ENCODE measurements at regions not wholly inside any gene's neighbourhood (a gene's known extent, or its start where the extent isn't known, plus 50 kb on each side); places are given as distances from the start of the nearest gene placed in this dataset.
"Not testable (repeated sequence)": the region's sequence is repeated elsewhere in the genome, so short reads cannot be mapped to it uniquely, and the experiment has no call there.

- Mint-ChIP-seq H3K4me1 (no peaks in the 10 kb centered on the region), H3K36me3 (no peaks in the 10 kb centered on the region), H3K27me3 (peaks cover 1% of the 10 kb centered on the region), H3K27ac (no peak overlapping the region), H3K4me3 (no peak overlapping the region), H3K9me3 (no peaks in the 10 kb centered on the region)
These were observed 120.8 kb upstream of the CHORDC1 start for GRCh38 chr11:90343673-90344072.

- H3K9me3 Mint-ChIP-seq: no peaks in the 10 kb centered on the region
- H3K36me3 Mint-ChIP-seq: no peaks in the 10 kb centered on the region
- no peak overlapping the region for H3K4me3 Mint-ChIP-seq
- H3K27ac Mint-ChIP-seq: no peak overlapping the region
- H3K27me3 Mint-ChIP-seq: peaks cover 1% of the 10 kb centered on the region
- H3K4me1 Mint-ChIP-seq: no peaks in the 10 kb centered on the region
These were observed 119.1 kb upstream of the CHORDC1 start for GRCh38 chr11:90341986-90342385.

- H3K27ac Mint-ChIP-seq: no peak overlapping the region
These were observed 109.6 kb upstream of the CHORDC1 start for GRCh38 chr11:90332415-90332814.

GRCh38 chr11:90330632-90331031 is 107.8 kb upstream of the CHORDC1 start:
- no peaks in the 10 kb centered on the region for H3K36me3 Mint-ChIP-seq

More at GRCh38 chr11:90332415-90332814, 109.6 kb upstream of the CHORDC1 start:
- no peaks in the 10 kb centered on the region for H3K9me3 Mint-ChIP-seq
- H3K27me3 Mint-ChIP-seq: no peaks in the 10 kb centered on the region
- no peaks in the 10 kb centered on the region for H3K4me1 Mint-ChIP-seq
- no peak overlapping the region for H3K4me3 Mint-ChIP-seq
- no peaks in the 10 kb centered on the region for H3K36me3 Mint-ChIP-seq

DNA sequence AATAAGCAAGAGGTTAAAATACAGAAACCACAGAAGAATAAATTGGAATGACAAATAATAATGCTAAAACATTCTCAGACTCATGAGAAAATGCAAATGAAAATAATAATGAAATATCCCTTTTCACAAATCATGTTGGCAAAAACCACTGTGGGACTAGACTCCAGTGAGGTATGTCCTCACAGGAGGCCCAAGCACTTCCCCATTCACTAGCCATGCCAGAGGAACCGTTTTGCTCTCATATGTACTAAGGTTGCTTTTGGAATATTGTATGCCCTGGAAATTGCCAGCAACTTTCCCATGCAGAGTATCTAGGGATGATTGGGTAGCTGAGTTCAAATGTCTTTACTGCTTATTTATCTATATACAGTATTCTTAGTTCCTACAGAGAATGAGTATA is 106.2 kb upstream of the CHORDC1 start:
- Mint-ChIP-seq H3K4me1 (no peaks in the 10 kb centered on the region), H3K4me3 (no peak overlapping the region), H3K27me3 (no peaks in the 10 kb centered on the region), H3K36me3 (no peaks in the 10 kb centered on the region), H3K9me3 (no peaks in the 10 kb centered on the region), H3K27ac (no peak overlapping the region)

More at GRCh38 chr11:90330632-90331031, 107.8 kb upstream of the CHORDC1 start:
- H3K27me3 Mint-ChIP-seq: no peaks in the 10 kb centered on the region
- H3K4me3 Mint-ChIP-seq: no peak overlapping the region
- H3K27ac Mint-ChIP-seq: no peak overlapping the region
- no peaks in the 10 kb centered on the region for H3K9me3 Mint-ChIP-seq
- H3K4me1 Mint-ChIP-seq: no peaks in the 10 kb centered on the region

DNA sequence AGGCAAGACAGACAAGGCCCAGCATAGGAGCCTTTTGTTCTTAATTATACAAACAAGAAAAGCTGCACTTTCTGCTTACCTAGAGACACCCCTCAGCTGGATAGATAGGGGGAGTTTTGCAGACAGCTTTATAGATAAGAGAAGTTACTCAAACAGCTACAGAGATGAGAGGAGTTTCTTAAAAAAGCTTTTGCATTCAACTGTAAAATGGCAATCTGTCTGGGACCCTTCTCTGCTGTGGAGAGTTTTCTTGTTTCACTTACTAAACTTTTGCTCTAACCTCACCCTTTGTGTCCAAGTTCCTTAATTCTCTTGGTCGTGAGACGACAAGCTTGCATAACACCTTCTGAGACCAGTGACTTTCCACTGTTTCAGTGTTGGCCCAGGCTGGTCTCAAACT is 103.8 kb upstream of the CHORDC1 start:
- H3K36me3 Mint-ChIP-seq: no peaks in the 10 kb centered on the region
- H3K4me1 Mint-ChIP-seq: no peaks in the 10 kb centered on the region
- H3K27me3 Mint-ChIP-seq: no peaks in the 10 kb centered on the region
- no peak overlapping the region for H3K4me3 Mint-ChIP-seq
- no peak overlapping the region for H3K27ac Mint-ChIP-seq
- H3K9me3 Mint-ChIP-seq: no peaks in the 10 kb centered on the region

- Mint-ChIP-seq H3K4me3 (no peak overlapping the region), H3K27ac (no peak overlapping the region), H3K27me3 (peaks cover 3% of the 10 kb centered on the region), H3K9me3 (no peaks in the 10 kb centered on the region), H3K36me3 (no peaks in the 10 kb centered on the region), H3K4me1 (no peaks in the 10 kb centered on the region)
These were observed 100.4 kb upstream of the CHORDC1 start for GRCh38 chr11:90323289-90323688.

- Mint-ChIP-seq H3K27me3 (peaks cover 3% of the 10 kb centered on the region), H3K4me1 (no peaks in the 10 kb centered on the region), H3K4me3 (no peak overlapping the region), H3K9me3 (no peaks in the 10 kb centered on the region), H3K27ac (no peak overlapping the region), H3K36me3 (no peaks in the 10 kb centered on the region)
These were observed 98.2 kb upstream of the CHORDC1 start for GRCh38 chr11:90321018-90321417.

GRCh38 chr11:90318651-90319050 is 95.8 kb upstream of the CHORDC1 start:
- H3K4me3 Mint-ChIP-seq: no peak overlapping the region
- no peaks in the 10 kb centered on the region for H3K4me1 Mint-ChIP-seq
- H3K27me3 Mint-ChIP-seq: peaks cover 3% of the 10 kb centered on the region
- H3K36me3 Mint-ChIP-seq: no peaks in the 10 kb centered on the region
- H3K9me3 Mint-ChIP-seq: no peaks in the 10 kb centered on the region
- no peak overlapping the region for H3K27ac Mint-ChIP-seq

DNA sequence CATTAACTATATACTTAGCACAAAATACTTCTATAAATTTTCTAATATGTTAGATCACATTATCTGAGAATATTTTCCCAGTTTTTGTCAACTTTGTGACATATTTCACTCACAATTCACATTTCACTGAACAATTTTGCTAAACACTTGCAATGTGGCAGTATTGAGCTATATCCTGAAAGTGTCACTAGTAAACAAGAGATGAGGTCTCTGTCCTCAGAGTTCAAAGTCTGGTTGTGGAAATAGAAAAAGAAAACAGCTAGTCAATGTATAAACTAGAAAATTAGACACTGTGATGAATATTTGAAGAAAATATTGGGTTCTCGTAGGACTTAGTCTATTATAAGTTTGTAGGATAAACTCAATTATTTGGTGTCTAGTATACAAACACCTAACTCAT is 87.4 kb upstream of the CHORDC1 start:
- Mint-ChIP-seq H3K36me3 (peaks cover 2% of the 10 kb centered on the region), H3K27ac (no peak overlapping the region), H3K4me1 (no peaks in the 10 kb centered on the region), H3K4me3 (no peak overlapping the region), H3K9me3 (no peaks in the 10 kb centered on the region), H3K27me3 (peaks cover 2% of the 10 kb centered on the region)

GRCh38 chr11:90309693-90310092 is 86.8 kb upstream of the CHORDC1 start:
- Mint-ChIP-seq H3K9me3 (no peaks in the 10 kb centered on the region), H3K27ac (no peak overlapping the region), H3K27me3 (peaks cover 2% of the 10 kb centered on the region), H3K4me3 (no peak overlapping the region), H3K4me1 (no peaks in the 10 kb centered on the region), H3K36me3 (peaks cover 2% of the 10 kb centered on the region)

DNA sequence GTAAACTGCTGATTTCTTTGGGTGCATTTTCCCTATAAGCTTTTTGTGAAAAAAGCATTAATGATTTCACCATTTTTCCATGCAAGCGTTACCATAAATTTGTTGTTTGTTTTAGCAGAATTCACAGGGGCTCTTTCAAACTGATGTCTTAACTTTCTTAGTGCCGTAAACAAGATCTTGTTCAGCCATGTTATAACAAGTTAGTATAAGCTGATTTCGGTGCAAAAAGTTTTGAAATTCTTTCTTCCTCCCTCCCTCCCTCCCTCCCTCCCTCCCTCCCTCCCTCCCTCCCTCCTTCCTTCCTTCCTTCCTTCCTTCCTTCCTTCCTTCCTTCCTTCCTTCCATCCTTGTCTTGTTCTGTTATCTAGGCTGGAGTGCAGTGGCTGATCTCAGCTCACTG is 71.7 kb upstream of the CHORDC1 start:
- Mint-ChIP-seq H3K27me3 (peaks cover 4% of the 10 kb centered on the region), H3K27ac (no peak overlapping the region), H3K36me3 (no peaks in the 10 kb centered on the region)

DNA sequence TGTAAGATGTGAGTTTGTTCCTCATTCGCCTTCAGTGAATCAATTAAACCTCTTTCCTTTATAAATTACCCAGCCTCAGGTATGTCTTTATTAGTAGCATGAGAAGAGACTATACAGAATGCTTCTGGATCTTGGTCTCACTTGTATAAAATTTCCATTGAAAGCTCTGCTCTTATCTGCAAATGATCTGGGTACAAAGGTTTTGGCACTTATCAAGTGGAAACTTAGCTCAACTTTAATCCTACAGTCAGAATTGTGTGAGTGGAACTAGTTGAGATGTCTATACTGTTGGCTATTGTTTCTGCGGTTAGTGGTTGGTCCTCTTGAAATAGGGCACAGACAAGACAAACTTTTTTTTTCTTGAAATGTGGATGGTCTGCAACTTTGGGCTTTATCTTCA is 71.2 kb upstream of the CHORDC1 start:
- H3K36me3 Mint-ChIP-seq: no peaks in the 10 kb centered on the region
- H3K27ac Mint-ChIP-seq: no peak overlapping the region
- peaks cover 8% of the 10 kb centered on the region for H3K9me3 Mint-ChIP-seq
- no peak overlapping the region for H3K4me3 Mint-ChIP-seq
- peaks cover 4% of the 10 kb centered on the region for H3K27me3 Mint-ChIP-seq
- no peaks in the 10 kb centered on the region for H3K4me1 Mint-ChIP-seq

More for the DNA sequence above, 71.7 kb upstream of the CHORDC1 start:
- Mint-ChIP-seq H3K4me1 (no peaks in the 10 kb centered on the region), H3K4me3 (no peak overlapping the region), H3K9me3 (peaks cover 8% of the 10 kb centered on the region)

GRCh38 chr11:90288212-90288821 is 65.5 kb upstream of the CHORDC1 start:
- no peaks in the 10 kb centered on the region for H3K9me3 Mint-ChIP-seq
- peaks cover 4% of the 10 kb centered on the region for H3K27me3 Mint-ChIP-seq
- H3K36me3 Mint-ChIP-seq: no peaks in the 10 kb centered on the region
- H3K4me3 Mint-ChIP-seq: no peak overlapping the region
- no peak overlapping the region for H3K27ac Mint-ChIP-seq
- H3K4me1 Mint-ChIP-seq: no peaks in the 10 kb centered on the region

DNA sequence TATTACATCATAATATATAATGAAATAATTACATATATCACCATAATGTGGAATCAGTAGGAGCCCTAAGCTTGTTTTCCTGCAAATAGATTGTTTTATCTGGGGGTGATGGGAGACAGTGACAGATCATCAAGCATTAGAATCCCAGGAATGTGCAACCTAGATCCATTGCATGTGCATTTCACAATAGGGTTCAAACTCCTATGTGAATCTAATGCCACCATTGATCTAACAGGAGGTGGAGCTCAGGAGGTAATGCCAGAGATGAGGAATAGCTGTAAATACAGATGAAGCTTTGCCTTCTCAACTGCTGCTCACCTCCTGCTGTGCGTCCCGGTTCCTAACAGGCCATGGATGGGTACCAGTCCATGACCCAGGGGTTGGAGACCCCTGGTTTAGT is 63.8 kb upstream of the CHORDC1 start:
- Mint-ChIP-seq H3K36me3 (no peaks in the 10 kb centered on the region), H3K4me3 (no peak overlapping the region), H3K27me3 (peaks cover 4% of the 10 kb centered on the region), H3K4me1 (no peaks in the 10 kb centered on the region), H3K27ac (no peak overlapping the region), H3K9me3 (no peaks in the 10 kb centered on the region)

GRCh38 chr11:90284171-90284570 is 61.3 kb upstream of the CHORDC1 start:
- Mint-ChIP-seq H3K27ac (no peak overlapping the region), H3K36me3 (no peaks in the 10 kb centered on the region), H3K4me3 (no peak overlapping the region), H3K4me1 (no peaks in the 10 kb centered on the region), H3K27me3 (peaks cover 5% of the 10 kb centered on the region), H3K9me3 (no peaks in the 10 kb centered on the region)

GRCh38 chr11:90282551-90283071 is 59.8 kb upstream of the CHORDC1 start:
- not testable (repeated sequence) for H3K4me1 Mint-ChIP-seq, H3K27ac Mint-ChIP-seq, H3K36me3 Mint-ChIP-seq, H3K9me3 Mint-ChIP-seq, H3K27me3 Mint-ChIP-seq, H3K4me3 Mint-ChIP-seq
